ENCODE measurements at regions not wholly inside any gene's neighbourhood (a gene's known extent, or its start where the extent isn't known, plus 50 kb on each side); places are given as distances from the start of the nearest gene placed in this dataset.
"Not testable (repeated sequence)": the region's sequence is repeated elsewhere in the genome, so short reads cannot be mapped to it uniquely, and the experiment has no call there.

GRCh38 chr5:44051591-44051990, 337.6 kb downstream of the FGF10 start:
- Histone ChIP-seq H3K27me3 (no peaks in the 10 kb centered on the region), H3K36me3 (no peaks in the 10 kb centered on the region), H3K4me1 (no peaks in the 10 kb centered on the region), H3K4me3 (no peak overlapping the region), H3K9me3 (no peaks in the 10 kb centered on the region), H3K27ac (no peak overlapping the region)
- no peak for TF ChIP-seq CTCF (IDR thresholded peaks at IDR 0.05)
- ATAC-seq (no peak), FAIRE-seq (no peak), DNase-seq (no peak)
- intact Hi-C loops (cut with DNase I) = no loop called here
- WGBS, 2 donors = 83% methylated on average over 2 of the region's 2 CpGs

GRCh38 chr5:44048276-44048984, 340.8 kb downstream of the FGF10 start:
- ATAC-seq (no peak), DNase-seq (no peak), FAIRE-seq (no peak)
- no peaks in the 10 kb centered on the region for H3K4me1 ChIP-seq
- H3K36me3 ChIP-seq = no peaks in the 10 kb centered on the region
- intact Hi-C loops (cut with DNase I) = no loop called here
- H3K4me3 ChIP-seq = no peak overlapping the region
- no peaks in the 10 kb centered on the region for H3K27me3 ChIP-seq
- H3K27ac ChIP-seq = no peak overlapping the region
- H3K9me3 ChIP-seq = no peaks in the 10 kb centered on the region
- TF ChIP-seq CTCF (IDR thresholded peaks at IDR 0.05) = no peak
- WGBS, 2 donors = 71 to 77% methylated on average over 4 of the region's 4 CpGs

- H3K4me3 ChIP-seq = no peak overlapping the region
- peak in 3 of 4 donors; percentile 11 to 32 (median 24) for ATAC-seq
- H3K9me3 ChIP-seq = no peaks in the 10 kb centered on the region
- WGBS, 2 donors = 48 to 53% methylated on average over 6 of the region's 6 CpGs
- no peak for FAIRE-seq
- H3K27me3 ChIP-seq = no peaks in the 10 kb centered on the region
- intact Hi-C loops (cut with DNase I) = no loop called here
- H3K4me1 ChIP-seq = no peaks in the 10 kb centered on the region
- no peak overlapping the region for H3K27ac ChIP-seq
- DNase-seq = peak in 1 of 6 donors; percentile 35
- no peaks in the 10 kb centered on the region for H3K36me3 ChIP-seq
- TF ChIP-seq CTCF (IDR thresholded peaks at IDR 0.05) = no peak
Observed at GRCh38 chr5:44046619-44047364, 342.4 kb downstream of the FGF10 start.

- H3K9me3 ChIP-seq; H3K4me3 ChIP-seq; intact Hi-C loops (cut with DNase I); FAIRE-seq; H3K4me1 ChIP-seq; DNase-seq; H3K36me3 ChIP-seq; H3K27me3 ChIP-seq; H3K27ac ChIP-seq; ATAC-seq: not testable (repeated sequence)
- 91 to 94% methylated on average over 4 of the region's 4 CpGs for WGBS, 2 donors
Observed at GRCh38 chr5:44044549-44044948, 344.7 kb downstream of the FGF10 start.

- 72 to 81% methylated on average over 1 of the region's 1 CpG for WGBS, 2 donors
Observed at GRCh38 chr5:44028226-44028625, 361.0 kb downstream of the FGF10 start.

More at GRCh38 chr5:44028226-44028625, 361.0 kb downstream of the FGF10 start:
- intact Hi-C loops (cut with DNase I) = no loop called here
- H3K27me3 ChIP-seq = no peaks in the 10 kb centered on the region
- ATAC-seq (no peak), DNase-seq (no peak), FAIRE-seq (no peak)
- no peaks in the 10 kb centered on the region for H3K36me3 ChIP-seq
- TF ChIP-seq CTCF (IDR thresholded peaks at IDR 0.05) = no peak
- H3K9me3 ChIP-seq = no peaks in the 10 kb centered on the region
- H3K4me1 ChIP-seq = no peaks in the 10 kb centered on the region
- no peak overlapping the region for H3K27ac ChIP-seq
- no peak overlapping the region for H3K4me3 ChIP-seq
